ENCODE measurements at regions not wholly inside any gene's neighbourhood (a gene's known extent, or its start where the extent isn't known, plus 50 kb on each side); places are given as distances from the start of the nearest gene placed in this dataset.
"Not testable (repeated sequence)": the region's sequence is repeated elsewhere in the genome, so short reads cannot be mapped to it uniquely, and the experiment has no call there.

DNA sequence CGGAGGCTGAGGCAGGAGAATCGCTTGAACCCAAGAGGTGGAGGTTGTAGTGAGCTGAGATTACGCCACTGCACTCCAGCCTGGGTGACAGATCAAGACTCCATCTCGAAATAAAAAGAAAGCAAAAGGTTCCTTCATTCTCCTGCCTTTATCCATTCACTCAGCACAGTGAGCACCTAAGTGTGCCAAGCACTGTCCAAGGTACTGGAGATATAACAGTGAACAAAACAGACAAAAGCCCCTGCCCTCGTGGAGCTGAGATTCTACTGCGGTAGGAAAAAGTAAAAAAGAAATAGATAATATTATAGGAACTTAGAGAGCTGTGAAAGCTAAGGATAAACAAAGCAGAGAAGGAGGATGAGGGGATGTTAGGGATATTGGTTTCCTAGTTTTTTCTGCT is 235.5 kb downstream of the NPIPA7 start:
- TF ChIP-seq, protein P1, sequence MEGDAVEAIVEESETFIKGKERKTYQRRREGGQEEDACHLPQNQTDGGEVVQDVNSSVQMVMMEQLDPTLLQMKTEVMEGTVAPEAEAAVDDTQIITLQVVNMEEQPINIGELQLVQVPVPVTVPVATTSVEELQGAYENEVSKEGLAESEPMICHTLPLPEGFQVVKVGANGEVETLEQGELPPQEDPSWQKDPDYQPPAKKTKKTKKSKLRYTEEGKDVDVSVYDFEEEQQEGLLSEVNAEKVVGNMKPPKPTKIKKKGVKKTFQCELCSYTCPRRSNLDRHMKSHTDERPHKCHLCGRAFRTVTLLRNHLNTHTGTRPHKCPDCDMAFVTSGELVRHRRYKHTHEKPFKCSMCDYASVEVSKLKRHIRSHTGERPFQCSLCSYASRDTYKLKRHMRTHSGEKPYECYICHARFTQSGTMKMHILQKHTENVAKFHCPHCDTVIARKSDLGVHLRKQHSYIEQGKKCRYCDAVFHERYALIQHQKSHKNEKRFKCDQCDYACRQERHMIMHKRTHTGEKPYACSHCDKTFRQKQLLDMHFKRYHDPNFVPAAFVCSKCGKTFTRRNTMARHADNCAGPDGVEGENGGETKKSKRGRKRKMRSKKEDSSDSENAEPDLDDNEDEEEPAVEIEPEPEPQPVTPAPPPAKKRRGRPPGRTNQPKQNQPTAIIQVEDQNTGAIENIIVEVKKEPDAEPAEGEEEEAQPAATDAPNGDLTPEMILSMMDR (IDR thresholded peaks at IDR 0.05; ENCODE audit: insufficient read depth, low read length, poor library complexity, severe bottlenecking): not testable (repeated sequence)
- TF ChIP-seq EZH2phosphoT487 (conservative IDR thresholded peaks at IDR 0.05; ENCODE audit: low read length): not testable (repeated sequence)

All from SU-DHL-6 (cell line).